NCI-H128 (cell line): ENCODE measurements at regions not wholly inside any gene's neighbourhood (a gene's known extent, or its start where the extent isn't known, plus 50 kb on each side); places are given as distances from the start of the nearest gene placed in this dataset.

ENCODE experiments used
- DNase-seq: peaks from one replicate; lab custom pipeline; 2025; ENCODE audit not compliant: unreplicated experiment; lab: John Stamatoyannopoulos, UW

DNA sequence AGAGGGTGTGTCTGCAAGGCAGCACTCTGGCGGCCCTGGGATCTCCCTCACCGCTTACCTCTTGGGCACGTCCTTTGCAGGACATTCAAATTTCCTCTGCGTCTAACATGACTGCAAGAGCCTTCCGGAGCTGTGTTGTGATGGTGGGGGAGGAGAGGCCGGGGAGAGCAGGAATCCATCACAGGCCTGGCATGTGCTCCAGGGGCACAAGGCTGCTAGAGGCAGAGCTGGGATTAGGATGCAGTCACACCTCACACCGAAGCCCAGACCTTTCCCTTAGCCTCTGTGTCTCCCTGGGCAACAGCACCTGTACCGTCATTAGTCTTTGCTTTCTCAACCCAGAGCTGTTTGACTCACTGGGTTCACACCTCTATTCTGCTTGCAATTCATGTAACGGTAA, 111.3 kb downstream of the CMPK2 start:
- no peak for DNase-seq

- no peak for DNase-seq
Measured at GRCh38 chr2:6755456-6755855, 110.3 kb downstream of the CMPK2 start.

DNA sequence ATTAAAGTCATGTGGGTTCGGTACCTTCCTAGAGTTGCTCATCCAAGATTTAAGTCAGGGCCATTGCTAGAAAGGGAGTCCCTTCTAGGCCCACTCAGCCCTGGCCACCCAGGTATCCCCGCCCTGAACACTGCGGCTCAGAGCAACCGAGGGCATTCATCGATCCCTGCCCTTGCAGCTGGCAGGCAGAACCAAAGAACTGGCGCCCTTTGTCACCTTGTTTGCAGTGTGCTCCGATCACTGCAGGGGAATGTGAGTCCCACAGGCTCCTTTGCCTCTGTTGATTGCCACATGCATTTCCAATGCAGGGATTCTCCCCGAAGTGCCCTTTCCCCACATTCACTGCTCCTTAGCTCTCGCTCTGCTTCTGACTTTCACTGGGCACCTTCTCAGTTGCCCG, 108.5 kb downstream of the CMPK2 start:
- no peak for DNase-seq

GRCh38 chr2:6759689-6760088, 106.0 kb downstream of the CMPK2 start:
- no peak for DNase-seq

- DNase-seq = no peak
Measured at GRCh38 chr2:6760132-6760531, 105.6 kb downstream of the CMPK2 start.

DNA sequence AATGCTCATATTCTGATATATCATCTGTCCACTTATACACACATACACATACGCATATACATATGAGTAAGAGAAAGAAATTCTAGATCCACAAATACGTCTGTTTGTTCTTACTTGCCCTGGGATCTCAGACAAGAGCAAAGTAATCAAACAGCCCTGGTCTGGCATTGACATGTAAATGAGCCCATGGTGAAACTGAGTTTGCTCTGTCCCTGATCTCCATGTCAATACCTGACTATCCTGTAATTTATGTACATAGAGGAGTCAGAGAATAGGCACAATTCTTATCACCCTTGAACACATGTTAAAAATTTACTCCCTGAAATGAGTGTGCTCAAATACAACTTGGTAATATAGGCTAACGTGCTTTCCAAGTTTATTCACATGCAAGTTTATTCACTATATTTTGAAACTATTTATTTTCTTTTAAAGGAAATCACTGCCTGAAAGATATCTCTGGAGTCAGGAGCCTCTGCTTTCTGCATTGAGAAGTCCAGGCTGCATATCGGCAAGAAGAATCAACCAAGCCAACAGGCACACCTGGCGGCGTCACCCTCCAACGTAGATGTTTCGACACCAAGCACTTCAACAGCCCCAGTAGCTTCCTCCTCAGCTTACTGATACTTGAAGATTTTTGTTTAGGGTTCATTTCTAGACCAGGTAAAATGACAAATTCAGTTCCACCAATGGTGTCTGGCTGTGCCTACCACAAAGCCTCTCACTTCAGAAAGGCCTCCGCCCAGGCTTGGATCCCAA, 100.6 kb downstream of the CMPK2 start:
- DNase-seq = no peak

- DNase-seq = no peak
Measured at GRCh38 chr2:6769346-6769745, 96.4 kb downstream of the CMPK2 start.

DNA sequence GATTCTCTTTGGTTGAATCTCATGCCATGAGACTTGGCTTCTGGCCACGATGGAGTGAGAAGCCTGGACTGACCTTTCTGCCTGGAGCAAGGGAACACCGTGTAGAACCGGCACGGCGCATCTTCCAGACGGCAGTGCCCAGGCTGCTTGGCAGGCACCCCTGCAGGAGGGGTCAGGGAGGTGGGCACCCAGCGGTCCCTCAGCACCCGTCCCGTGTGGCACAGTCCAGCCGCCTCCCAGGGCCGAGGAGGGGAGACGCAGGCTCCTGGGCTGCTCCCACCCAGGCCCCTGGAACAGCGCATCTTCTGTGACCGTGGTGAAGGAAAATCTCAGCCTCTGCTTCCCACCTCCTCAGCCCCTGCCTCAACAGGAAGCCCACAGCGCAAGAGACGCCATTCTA, 95.7 kb downstream of the CMPK2 start:
- DNase-seq = no peak

- no peak for DNase-seq
Measured at GRCh38 chr2:6771634-6772611, 93.8 kb downstream of the CMPK2 start.

DNA sequence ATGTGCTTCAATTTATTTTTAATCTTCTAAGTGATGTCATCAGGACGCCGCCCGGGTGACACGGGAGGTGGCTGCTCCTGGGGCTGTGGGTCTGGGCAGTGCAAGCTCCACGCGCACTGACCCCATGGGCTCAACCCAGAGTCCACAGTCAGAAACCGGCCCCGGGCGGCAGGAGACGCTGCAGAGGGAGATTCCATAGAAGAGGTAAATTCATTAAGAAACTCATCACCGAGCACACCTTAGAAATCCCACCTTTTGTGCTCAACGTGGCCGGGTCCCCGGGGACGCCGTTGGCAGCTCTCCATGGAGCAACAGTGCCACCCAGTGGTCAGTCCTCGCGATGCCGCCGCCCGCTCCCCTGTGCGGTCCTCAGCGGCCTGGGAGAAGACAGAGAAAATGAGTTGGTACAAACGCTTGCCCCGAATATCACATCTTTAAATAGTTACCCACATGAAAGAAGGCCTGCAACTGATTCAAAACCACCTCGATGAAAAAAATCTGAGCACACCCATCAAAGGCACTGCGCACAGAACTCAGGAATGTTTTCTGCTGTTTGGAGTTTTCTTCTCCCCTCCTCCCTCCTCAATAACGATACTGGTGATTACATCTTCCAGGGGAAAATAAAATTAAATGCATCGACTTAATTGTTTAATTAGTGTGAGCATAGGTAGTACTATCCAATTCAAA, 92.6 kb downstream of the CMPK2 start:
- DNase-seq = peak; percentile 58

DNA sequence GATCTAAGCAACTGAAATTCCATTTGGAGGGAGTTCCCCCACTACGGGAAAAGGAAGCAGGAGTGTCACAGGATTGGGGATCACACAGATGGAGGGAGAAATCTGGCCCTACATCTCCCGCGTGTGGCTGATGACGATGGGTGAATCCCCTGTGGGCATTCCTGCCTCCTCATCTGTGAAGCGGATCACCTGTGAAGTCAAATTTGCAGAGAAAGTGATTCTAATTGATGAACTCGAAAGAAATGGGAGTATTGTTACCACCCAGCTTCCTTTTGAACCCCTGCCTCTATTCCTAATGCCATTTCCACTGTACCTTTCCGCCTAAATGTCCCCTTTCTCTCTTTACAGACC, 92.0 kb downstream of the CMPK2 start:
- no peak for DNase-seq

DNA sequence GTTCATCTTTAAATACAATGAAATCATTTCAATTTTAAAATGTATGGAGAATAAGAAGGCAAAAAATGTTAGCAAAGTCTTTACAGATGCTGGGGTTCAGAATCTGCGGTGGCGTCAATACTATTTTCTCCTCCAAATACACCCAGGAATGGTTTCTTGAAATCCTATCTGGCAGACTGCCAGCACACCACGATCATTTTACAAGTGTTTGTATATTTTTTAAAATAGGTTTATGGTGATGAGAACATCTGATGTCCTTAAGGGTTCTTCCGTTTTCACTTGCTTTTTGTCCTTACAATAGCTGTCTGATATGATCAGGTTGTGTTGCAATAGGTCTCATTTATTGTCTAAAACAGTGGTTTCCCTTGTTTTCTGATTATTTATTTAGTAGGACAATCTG, 89.6 kb downstream of the CMPK2 start:
- DNase-seq = no peak

DNA sequence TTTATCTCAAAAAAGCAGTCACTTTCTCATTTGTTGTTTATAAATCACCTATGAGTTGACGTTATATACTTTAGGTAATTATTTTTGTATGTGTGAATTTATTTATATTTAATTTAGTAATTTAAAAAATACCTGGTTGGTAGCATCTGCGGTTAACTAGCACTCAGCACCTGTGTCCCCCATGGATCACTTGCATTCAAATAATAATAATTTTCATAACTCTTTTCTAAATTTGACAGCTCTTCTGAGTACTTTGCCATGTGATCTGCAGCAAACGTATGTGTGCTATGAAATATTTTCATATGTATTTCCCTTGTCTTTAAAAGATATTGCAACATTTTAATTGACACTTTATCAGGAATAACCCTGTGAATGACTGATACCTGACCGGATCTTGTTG, 88.1 kb downstream of the CMPK2 start:
- DNase-seq = no peak

DNA sequence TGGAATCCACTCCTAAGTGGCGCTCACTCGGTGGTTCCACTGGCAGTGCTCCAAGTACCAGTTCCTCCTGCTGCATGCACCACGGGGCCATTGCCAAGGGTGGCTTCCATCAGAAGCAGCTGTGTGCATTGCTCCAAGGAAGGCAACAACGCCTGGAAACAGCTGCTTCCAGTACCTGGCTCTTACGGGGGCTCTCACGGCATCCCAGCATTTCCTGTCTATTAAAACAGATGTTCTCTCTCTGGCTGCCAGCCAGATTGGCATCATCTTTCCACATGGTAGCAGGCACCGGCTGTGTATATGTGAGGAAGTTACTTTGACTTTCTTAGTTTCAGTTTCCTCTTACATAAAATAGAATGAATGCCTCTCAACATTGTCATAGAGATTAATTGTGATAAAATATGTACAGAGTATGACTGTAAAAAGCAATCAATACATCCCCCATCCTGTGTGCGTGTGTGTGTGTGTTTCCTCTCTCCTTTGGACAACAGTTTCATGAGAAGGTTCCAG, 84.9 kb downstream of the CMPK2 start:
- DNase-seq = peak; percentile 14

DNA sequence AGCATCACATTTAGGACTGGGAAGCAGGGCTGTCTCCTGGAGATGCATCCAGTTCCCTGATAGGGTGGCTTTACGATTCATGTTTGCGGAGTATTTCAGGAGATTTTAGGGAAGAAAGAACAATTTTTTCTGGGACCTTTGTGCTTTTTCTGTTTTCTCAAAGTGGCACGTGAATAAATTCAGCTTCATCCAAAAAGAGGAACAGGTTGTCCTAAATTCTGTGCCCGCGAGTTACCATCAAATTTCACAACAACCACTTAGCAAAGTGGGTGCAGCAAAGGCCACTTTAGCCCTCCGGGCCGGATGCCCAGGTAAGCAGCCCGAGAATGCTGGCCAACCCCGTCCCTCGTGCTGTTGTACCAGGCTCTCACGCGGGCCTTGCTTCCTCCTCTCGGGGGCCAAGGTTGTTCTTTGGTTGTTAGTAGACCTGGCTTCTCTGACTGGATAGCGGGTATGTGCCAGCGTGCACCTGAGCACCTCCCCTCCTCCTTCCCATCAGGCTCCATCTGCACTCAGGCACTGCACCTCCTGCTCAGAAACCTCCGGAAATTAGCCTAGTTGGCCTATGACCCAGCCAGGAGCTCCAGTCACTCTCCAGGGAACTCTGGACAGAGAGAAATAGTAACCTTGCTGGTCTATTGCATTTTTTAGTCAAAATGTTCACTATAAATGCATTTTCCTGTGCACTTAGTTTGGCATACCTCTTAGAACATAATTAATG, 83.0 kb downstream of the CMPK2 start:
- DNase-seq = no peak

GRCh38 chr2:6783238-6783614, 82.5 kb downstream of the CMPK2 start:
- no peak for DNase-seq

DNA sequence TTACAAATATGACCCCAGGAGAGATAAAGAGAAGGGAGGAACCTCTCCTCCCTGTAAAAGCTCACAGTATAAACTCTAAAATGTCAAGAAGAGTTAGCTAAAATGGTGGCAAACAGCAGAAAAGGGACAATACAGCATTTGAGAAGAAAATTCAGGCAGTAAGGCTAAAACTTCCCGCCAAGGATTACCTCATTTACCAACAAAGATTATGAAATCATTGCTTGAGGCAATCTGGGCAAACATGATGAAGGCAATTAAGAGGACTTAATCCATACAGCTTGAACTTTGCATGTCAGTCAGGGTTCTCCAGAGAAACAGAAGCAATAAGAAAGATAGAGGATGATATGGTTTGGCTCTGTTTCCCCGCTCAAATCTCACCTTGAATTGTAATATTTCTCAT, 81.4 kb downstream of the CMPK2 start:
- DNase-seq = no peak

GRCh38 chr2:6785493-6785892, 80.2 kb downstream of the CMPK2 start:
- DNase-seq = no peak

DNA sequence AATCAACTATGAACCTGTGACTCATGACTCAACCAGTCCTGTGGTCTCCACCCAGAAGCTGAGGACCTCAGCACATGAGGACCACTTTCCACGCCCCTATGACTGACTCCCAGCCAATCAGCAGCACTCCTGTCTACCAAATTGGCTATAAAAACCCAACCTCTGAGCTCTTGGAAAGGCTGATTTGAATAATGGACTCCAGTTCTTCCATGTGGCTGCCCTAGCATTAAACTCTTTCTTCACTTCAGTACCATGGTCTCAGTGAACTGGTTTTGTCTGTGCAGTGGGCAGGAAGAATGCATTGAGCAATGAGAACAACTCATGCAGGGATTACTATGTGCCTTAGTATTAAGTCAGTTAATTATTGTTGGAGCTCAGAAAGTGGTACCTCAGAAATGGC, 78.3 kb downstream of the CMPK2 start:
- no peak for DNase-seq

GRCh38 chr2:6788614-6789013, 77.1 kb downstream of the CMPK2 start:
- no peak for DNase-seq

- DNase-seq = no peak
Measured at GRCh38 chr2:6789559-6790138, 76.1 kb downstream of the CMPK2 start.
